GM12878 (cell line): ENCODE measurements at regions not wholly inside any gene's neighbourhood (a gene's known extent, or its start where the extent isn't known, plus 50 kb on each side); places are given as distances from the start of the nearest gene placed in this dataset.

Experiments used
- CTCF ChIP-seq, 3 experiments: IDR thresholded peaks in 2 of 3; conservative IDR thresholded peaks in 1 of 3; 2 replicates each; pipeline ENCODE4 v1.5.1; 2011; ENCODE audit warnings: low read depth in 3 of 3, low read length in 3 of 3, mild to moderate bottlenecking in 3 of 3, control low read depth in 2 of 3, moderate library complexity in 2 of 3, inconsistent platforms in 1 of 3, mixed read lengths in 1 of 3; ENCODE audit not compliant: control insufficient read depth in 2 of 3, insufficient read depth in 1 of 3; ENCODE audit errors: extremely low read depth in 1 of 3
- E4F1 ChIP-seq: fragments of 450-650 bp; IDR thresholded peaks from 2 replicates; pipeline ENCODE4 v1.6.1; 2018; ENCODE audit warnings: borderline replicate concordance, mild to moderate bottlenecking; ENCODE audit not compliant: partially characterized antibody
- HCFC1 ChIP-seq: fragments of 150-350 bp; IDR thresholded peaks from 2 replicates; pipeline ENCODE4 v1.6.1; 2014; ENCODE audit warnings: low read length
- SMC3 ChIP-seq: IDR thresholded peaks from 2 replicates; pipeline ENCODE4 v1.6.1; 2011; ENCODE audit warnings: low read length, improper control_type of control experiment, borderline replicate concordance
- TAF1 ChIP-seq: IDR thresholded peaks from 2 replicates; pipeline ENCODE4 v1.6.1; 2011; ENCODE audit warnings: mild to moderate bottlenecking, low read depth, low read length, borderline replicate concordance
- TCF3 ChIP-seq: IDR thresholded peaks from 2 replicates; pipeline ENCODE4 v1.6.1; 2012; ENCODE audit warnings: low read depth, mild to moderate bottlenecking, low read length, borderline replicate concordance; ENCODE audit not compliant: insufficient read depth
- TF ChIP-seq, protein P1 (sequence below): fragments of 450-650 bp; IDR thresholded peaks from 2 replicates; pipeline ENCODE4 v1.6.1; 2017; ENCODE audit warnings: mild to moderate bottlenecking, moderate library complexity

DNA sequence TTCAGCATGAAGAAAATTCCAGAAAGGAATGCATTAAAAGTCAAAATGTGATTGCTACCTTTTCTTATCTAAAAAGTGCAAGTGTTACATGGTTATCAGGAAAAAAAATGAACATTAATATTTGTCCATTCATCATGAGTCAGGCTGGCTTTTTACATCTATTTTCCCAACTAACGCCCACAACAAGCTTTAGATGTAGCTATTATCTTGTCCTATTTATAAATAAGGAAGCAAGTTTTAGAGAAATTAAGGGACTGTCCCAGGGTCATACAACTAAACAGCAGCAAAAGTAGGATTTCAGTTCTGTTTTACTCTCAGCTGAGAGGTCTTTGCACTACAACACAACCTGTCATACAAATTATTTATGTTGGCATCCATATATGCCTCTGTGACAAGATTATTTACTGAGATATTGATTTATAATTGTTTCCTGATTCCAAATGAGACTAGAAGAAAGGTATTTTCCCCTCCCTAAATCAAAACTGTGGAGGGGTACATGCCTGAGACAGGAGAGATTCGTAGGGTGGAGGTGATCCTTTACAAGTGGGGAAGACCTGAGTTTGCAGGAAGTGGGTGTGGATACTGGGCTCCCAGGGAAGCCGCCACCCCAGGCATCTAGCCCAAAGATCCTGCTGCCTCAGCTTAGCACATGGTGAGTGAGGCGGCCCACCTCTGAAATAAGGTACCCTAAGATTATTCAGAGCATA, 57.2 kb upstream of the ARID5B start:
- TF ChIP-seq SMC3 (no peak), E4F1 (no peak), CTCF (IDR thresholded peaks at IDR 0.05 in 2 of 3, conservative IDR thresholded peaks at IDR 0.05 in 1 of 3; ENCODE audit: control insufficient read depth in 2 of 3, extremely low read depth in 1 of 3, insufficient read depth in 1 of 3, low read depth in 3 of 3, low read length in 3 of 3) (no peak), TAF1 (no peak), HCFC1 (no peak), TCF3 (no peak)
- TF ChIP-seq, protein P1, sequence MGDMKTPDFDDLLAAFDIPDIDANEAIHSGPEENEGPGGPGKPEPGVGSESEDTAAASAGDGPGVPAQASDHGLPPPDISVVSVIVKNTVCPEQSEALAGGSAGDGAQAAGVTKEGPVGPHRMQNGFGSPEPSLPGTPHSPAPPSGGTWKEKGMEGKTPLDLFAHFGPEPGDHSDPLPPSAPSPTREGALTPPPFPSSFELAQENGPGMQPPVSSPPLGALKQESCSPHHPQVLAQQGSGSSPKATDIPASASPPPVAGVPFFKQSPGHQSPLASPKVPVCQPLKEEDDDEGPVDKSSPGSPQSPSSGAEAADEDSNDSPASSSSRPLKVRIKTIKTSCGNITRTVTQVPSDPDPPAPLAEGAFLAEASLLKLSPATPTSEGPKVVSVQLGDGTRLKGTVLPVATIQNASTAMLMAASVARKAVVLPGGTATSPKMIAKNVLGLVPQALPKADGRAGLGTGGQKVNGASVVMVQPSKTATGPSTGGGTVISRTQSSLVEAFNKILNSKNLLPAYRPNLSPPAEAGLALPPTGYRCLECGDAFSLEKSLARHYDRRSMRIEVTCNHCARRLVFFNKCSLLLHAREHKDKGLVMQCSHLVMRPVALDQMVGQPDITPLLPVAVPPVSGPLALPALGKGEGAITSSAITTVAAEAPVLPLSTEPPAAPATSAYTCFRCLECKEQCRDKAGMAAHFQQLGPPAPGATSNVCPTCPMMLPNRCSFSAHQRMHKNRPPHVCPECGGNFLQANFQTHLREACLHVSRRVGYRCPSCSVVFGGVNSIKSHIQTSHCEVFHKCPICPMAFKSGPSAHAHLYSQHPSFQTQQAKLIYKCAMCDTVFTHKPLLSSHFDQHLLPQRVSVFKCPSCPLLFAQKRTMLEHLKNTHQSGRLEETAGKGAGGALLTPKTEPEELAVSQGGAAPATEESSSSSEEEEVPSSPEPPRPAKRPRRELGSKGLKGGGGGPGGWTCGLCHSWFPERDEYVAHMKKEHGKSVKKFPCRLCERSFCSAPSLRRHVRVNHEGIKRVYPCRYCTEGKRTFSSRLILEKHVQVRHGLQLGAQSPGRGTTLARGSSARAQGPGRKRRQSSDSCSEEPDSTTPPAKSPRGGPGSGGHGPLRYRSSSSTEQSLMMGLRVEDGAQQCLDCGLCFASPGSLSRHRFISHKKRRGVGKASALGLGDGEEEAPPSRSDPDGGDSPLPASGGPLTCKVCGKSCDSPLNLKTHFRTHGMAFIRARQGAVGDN = no peak
